OCI-LY3 (cell line): ENCODE measurements at regions not wholly inside any gene's neighbourhood (a gene's known extent, or its start where the extent isn't known, plus 50 kb on each side); places are given as distances from the start of the nearest gene placed in this dataset.

Source experiments
- CTCF ChIP-seq: fragments of 200-600, 300-600 bp; sonication (generic); IDR thresholded peaks from 2 replicates; pipeline ENCODE4 v1.5.1; 2014; ENCODE audit warnings: antibody characterized with exemption, low read length, low read depth
- EZH2phosphoT487 ChIP-seq: fragments of 200-600 bp; shearing (Covaris generic); IDR thresholded peaks from 2 replicates; pipeline ENCODE4 v1.6.1; 2018; ENCODE audit warnings: antibody characterized with exemption, mixed run types, low read depth

- no peak for TF ChIP-seq CTCF
- TF ChIP-seq EZH2phosphoT487, result no peak
These were observed 67.3 kb downstream of the PLCE1 start for GRCh38 chr10:94061026-94061425.
